ENCODE measurements at regions not wholly inside any gene's neighbourhood (a gene's known extent, or its start where the extent isn't known, plus 50 kb on each side); places are given as distances from the start of the nearest gene placed in this dataset.

DNA sequence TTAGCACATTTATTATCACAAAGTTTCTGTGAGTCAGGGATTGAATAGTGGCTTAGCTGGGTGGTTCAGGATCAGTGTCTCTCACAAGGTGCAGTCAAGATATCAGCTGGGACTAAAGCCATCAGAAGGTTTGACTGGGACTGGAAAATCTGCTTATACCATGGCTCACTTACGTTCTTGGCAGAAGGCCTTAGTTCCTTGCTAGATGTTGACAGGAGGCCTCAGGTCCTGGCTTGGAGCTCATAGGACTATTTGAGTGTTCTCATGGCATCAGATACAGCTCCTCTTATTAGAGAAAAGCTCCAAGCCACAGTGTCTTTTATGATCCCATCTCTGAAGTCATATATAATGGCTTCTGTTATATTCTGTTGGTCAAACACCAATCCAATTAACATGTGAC is 127.3 kb downstream of the SLC6A15 start:
- H3K9me3 ChIP-seq (ENCODE audit: severe bottlenecking): no peaks in the 10 kb centered on the region
- no peak for TF ChIP-seq CTCF (IDR thresholded peaks at IDR 0.05; ENCODE audit: low read depth, low read length)
- no peaks in the 10 kb centered on the region for H3K27me3 ChIP-seq (ENCODE audit: insufficient read depth, low read depth, severe bottlenecking)
- no peak overlapping the region for H3K4me3 ChIP-seq (ENCODE audit: low read depth, low read length)
- no peaks in the 10 kb centered on the region for H3K36me3 ChIP-seq
- DNase-seq: no peak
- H3K27ac ChIP-seq: no peak overlapping the region

DNA sequence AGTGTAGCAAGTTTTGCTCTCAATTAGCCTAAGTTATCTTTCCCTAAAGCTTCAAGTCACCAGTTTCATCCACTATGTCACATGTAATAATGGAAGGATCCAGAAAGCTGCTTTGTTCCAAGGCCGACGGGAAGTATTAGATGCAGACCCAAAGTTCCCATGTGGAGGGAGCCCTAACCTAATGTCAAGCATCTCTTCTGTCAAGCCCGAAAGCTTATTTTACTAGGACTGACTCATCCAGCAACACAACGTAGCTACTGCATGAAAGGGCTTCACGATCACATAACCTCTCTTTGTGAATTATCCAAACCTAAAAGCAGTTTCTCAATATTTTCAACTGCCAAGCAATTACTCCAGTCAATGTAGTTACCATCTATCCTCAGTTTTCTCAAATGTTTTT is 133.4 kb downstream of the SLC6A15 start:
- H3K9me3 ChIP-seq (ENCODE audit: severe bottlenecking): no peaks in the 10 kb centered on the region
- DNase-seq: no peak
- no peak overlapping the region for H3K4me3 ChIP-seq (ENCODE audit: low read depth, low read length)
- H3K27me3 ChIP-seq (ENCODE audit: insufficient read depth, low read depth, severe bottlenecking): no peaks in the 10 kb centered on the region
- H3K27ac ChIP-seq: no peak overlapping the region
- no peaks in the 10 kb centered on the region for H3K36me3 ChIP-seq
- no peak for TF ChIP-seq CTCF (IDR thresholded peaks at IDR 0.05; ENCODE audit: low read depth, low read length)

GRCh38 chr12:84772281-84772680 is 140.3 kb downstream of the SLC6A15 start:
- no peak for TF ChIP-seq CTCF (IDR thresholded peaks at IDR 0.05; ENCODE audit: low read depth, low read length)
- Histone ChIP-seq H3K36me3 (no peaks in the 10 kb centered on the region), H3K4me3 (ENCODE audit: low read depth, low read length) (no peak overlapping the region), H3K9me3 (ENCODE audit: severe bottlenecking) (no peaks in the 10 kb centered on the region), H3K27me3 (ENCODE audit: insufficient read depth, low read depth, severe bottlenecking) (no peaks in the 10 kb centered on the region), H3K27ac (no peak overlapping the region)
- DNase-seq: no peak

DNA sequence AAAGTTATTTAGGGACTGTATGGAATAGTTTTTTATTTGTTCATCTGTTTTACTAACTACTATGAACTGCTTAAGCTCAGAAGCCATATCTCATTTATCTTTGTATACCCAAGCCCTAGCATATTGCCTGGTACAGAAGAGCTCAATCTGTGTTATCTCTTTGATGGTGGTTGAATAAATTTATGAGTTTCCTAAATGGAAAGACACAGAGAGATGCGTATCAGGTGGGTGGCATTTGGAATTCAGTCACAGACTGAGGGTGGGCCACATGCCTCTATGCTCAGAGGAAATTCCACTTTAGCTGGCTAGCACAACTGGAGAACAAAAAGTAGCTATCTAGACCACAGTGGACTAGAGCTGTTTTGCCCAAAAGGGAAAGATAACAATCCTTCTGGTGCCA is 145.5 kb downstream of the SLC6A15 start:
- no peak for DNase-seq
- H3K27me3 ChIP-seq (ENCODE audit: insufficient read depth, low read depth, severe bottlenecking): no peaks in the 10 kb centered on the region
- no peak overlapping the region for H3K4me3 ChIP-seq (ENCODE audit: low read depth, low read length)
- H3K27ac ChIP-seq: no peak overlapping the region
- no peaks in the 10 kb centered on the region for H3K9me3 ChIP-seq (ENCODE audit: severe bottlenecking)
- H3K36me3 ChIP-seq: no peaks in the 10 kb centered on the region
- TF ChIP-seq CTCF (IDR thresholded peaks at IDR 0.05; ENCODE audit: low read depth, low read length): no peak

DNA sequence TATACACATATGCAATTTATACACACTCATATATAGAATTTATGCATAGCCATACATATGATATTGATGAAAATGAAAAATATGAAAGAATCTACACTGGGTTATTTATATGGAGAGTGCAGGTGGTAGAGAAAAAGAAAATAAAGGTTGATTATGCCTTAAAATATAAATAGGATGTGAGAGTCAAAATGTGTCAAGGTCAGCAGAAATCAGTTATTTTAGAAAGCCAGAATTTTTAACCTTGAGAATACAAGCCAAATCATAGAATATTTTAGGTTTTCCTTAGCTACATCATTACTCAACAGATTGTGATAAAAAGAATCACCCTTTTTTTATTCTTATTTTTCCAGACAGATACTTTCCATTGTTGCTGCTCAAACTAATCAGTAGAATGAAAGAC is 146.2 kb downstream of the SLC6A15 start:
- H3K9me3 ChIP-seq (ENCODE audit: severe bottlenecking): no peaks in the 10 kb centered on the region

More for the DNA sequence above, 146.2 kb downstream of the SLC6A15 start:
- no peak for TF ChIP-seq CTCF (IDR thresholded peaks at IDR 0.05; ENCODE audit: low read depth, low read length)
- H3K4me3 ChIP-seq (ENCODE audit: low read depth, low read length): no peak overlapping the region
- no peaks in the 10 kb centered on the region for H3K36me3 ChIP-seq
- no peaks in the 10 kb centered on the region for H3K27me3 ChIP-seq (ENCODE audit: insufficient read depth, low read depth, severe bottlenecking)
- no peak overlapping the region for H3K27ac ChIP-seq
- DNase-seq: no peak

Measured in WERI-Rb-1 (cell line).